ENCODE measurements at regions not wholly inside any gene's neighbourhood (a gene's known extent, or its start where the extent isn't known, plus 50 kb on each side); places are given as distances from the start of the nearest gene placed in this dataset.
"Not testable (repeated sequence)": the region's sequence is repeated elsewhere in the genome, so short reads cannot be mapped to it uniquely, and the experiment has no call there.

GRCh38 chr9:42852133-42852930 is 668.9 kb downstream of the SPATA31A6 start:
- DNase-seq (ENCODE audit: low read depth, low spot score) = peak; percentile 65
- in situ Hi-C loops (cut with HindIII; ENCODE audit: low pct_unique_long_range_greater_than_20kb, low sequenced_read_pairs) = not testable (repeated sequence)

GRCh38 chr9:42860133-42860532 is 676.7 kb downstream of the SPATA31A6 start:
- DNase-seq (ENCODE audit: low read depth, low spot score); in situ Hi-C loops (cut with HindIII; ENCODE audit: low pct_unique_long_range_greater_than_20kb, low sequenced_read_pairs): not testable (repeated sequence)

DNA sequence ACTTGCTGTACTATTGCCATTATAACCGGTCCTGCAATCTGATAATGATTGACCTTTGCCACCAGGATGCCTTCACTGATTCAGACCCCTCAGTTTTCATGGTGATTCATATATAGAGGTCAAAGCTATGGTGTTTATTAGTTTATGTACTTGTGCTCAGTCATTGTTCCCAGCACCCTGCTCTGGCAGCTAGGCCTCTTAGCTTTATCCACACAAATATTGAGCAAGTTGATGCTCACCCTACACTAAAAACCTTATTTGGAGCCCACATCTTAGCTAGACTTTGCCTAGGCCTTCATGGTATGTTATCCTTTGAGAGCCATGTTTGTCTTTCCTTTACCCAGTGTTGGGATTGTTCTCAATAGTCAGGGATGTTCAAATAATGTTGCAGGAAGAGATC is 679.0 kb downstream of the SPATA31A6 start:
- in situ Hi-C loops (cut with HindIII; ENCODE audit: low pct_unique_long_range_greater_than_20kb, low sequenced_read_pairs); DNase-seq (ENCODE audit: low read depth, low spot score): not testable (repeated sequence)

All from SK-MEL-5 (cell line).